HG03135 (cell line): ENCODE measurements at regions not wholly inside any gene's neighbourhood (a gene's known extent, or its start where the extent isn't known, plus 50 kb on each side); places are given as distances from the start of the nearest gene placed in this dataset.
A peak's percentile ranks its signal among the peaks of the same experiment; 100 is the strongest.
"Not testable (repeated sequence)": the region's sequence is repeated elsewhere in the genome, so short reads cannot be mapped to it uniquely, and the experiment has no call there.

Experiments
- ATAC-seq: cut with Tn5 transposase; IDR thresholded peaks from one replicate; pipeline ENCODE4 v1.9.1; 2021; ENCODE audit warnings: mild to moderate bottlenecking, moderate library complexity; ENCODE audit not compliant: unreplicated experiment

DNA sequence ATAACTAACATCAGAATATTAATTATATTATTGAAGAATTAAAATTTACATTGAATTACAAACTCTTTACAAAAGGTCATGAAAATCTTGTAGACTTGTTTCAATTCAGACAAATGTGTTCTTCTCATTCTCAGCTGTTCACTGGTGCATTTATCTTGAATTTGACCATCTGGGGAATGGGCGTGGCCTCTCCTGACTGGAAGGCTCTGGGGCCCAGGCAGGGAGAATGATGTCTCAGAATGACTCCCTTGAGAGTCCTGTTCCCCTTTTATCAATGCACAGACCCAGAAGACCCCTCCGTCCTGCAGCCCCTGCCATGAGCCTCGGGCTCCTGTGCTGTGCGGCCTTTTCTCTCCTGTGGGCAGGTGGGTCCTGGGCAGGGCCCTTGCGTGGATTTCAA, 242.2 kb upstream of the PRSS1 start:
- ATAC-seq: not testable (repeated sequence)

DNA sequence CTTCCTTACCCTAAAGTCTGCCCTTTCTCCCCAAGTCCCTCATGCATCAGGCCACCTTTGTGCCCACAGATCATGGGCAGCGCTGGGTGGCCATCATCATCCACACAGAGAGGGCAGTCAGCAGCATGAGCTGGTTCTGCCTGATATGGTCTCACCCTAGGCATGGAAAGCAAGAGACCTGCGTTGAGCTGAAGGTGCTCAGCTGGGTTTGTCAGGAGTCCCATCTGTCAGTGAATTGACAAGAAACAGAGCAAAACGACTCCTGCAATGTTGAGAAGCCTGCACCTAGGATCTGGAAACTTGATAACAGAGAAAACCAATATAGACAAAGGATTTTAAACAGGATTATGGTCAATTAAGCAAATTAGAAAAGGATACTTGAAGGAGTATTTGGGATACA, 242.7 kb upstream of the PRSS1 start:
- ATAC-seq: no peak

DNA sequence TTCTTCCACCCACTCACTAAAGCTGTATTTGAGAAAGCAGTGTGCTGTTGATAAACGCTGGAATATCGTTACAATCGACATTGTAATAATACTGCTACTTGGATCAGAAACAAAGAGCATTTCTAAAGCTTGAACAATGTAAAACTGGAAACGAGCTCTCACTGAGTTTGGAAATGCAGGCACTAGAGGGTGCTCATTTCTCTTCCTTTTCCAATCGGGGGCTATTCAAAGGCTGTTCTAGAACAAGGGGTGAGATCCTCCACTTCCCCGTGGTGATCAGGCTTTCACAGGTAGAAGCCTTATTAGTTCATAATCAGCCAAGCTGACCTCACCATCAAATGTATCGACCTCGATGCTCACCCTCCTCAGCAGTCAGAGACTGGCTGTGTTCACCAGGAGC, 245.3 kb upstream of the PRSS1 start:
- ATAC-seq: not testable (repeated sequence)

DNA sequence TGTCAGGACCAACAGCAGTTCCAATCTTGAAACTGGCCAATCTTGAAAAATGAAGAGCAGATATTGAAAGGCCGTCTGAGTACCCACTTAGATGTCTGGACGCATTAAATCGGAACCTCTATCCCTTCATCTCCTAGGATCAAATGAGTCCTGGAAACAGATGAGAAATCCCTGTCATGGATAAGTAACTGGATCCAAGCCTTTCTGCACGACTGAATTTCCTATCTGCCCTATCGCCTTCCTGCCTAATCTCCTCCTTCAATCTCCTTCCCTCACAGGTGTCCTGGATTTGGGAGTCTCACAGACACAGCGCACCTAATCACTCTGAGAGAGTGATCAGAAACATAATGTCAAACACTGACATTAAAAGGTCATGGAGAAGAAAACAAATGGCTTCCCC, 245.2 kb upstream of the PRSS58 start:
- no peak for ATAC-seq

DNA sequence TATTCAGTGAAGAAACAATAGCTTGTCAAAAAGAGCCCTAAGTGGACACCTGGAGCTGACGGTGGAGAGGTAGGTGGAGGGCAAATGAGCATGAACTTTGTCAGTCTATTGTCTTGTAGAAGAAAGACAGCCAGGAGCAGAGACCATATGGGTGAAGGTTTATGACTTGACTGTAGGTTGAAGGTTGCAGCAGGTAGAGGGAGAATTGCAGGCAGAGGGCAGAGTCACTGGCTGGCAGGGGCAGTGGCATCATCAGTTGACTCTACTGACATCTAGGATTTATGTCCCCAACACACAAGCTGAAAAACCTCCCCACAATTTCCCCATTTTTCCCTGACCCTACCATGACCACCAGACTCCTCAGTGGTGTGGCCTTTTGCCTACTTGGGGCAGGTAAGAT, 243.6 kb upstream of the PRSS58 start:
- no peak for ATAC-seq

DNA sequence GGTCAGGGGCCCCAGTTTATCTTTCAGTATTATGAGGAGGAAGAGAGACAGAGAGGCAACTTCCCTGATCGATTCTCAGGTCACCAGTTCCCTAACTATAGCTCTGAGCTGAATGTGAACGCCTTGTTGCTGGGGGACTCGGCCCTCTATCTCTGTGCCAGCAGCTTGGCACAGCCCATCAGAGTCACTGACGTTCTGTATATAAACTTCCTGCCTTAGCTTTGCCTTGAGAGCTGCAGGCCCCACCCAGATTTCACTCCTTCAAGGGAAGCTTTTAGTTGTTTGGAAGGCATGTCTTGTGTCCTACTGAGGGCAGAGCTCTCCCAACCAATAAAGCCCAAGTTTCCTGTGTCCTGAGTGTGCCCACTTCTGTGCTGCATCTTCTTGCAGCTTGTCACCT, 242.5 kb upstream of the PRSS58 start:
- ATAC-seq: no peak

DNA sequence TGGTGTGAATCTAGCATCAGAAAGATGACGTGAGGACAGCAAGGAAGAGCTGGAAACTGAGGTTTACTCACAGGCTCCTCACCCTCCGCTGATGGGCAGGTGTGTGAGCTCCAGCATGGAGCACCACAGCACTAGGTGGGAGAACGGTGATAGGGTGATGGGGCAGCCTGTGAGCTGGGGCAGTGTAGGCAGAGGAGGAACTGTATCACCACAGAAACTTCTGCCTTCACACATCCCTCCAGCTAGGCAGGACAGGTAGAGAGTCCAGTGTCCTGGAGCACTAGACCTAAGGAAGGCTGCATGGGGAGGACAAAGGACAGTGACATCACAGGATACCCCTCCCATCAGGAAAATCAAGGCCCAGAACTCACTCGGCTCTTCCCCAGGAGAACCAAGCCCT, 241.8 kb upstream of the PRSS58 start:
- ATAC-seq: no peak

DNA sequence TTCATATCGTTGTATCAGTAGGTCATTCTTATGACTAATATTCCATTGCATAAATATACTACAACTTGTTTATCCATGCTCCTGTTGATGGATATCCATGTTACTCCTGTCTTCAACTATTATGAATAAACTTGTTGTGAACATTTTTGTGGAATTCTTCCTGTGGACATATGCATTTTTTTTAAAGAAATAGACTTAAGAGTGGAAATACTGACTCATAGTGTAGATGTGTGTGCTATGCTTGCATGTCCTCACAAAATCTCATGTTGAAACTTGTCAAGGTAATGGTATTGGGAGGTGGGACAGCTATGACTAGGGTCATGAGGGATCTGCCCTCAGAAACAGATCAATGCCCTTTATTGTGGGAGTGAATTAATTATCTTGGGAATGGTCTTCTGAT, 240.5 kb upstream of the PRSS58 start:
- no peak for ATAC-seq

DNA sequence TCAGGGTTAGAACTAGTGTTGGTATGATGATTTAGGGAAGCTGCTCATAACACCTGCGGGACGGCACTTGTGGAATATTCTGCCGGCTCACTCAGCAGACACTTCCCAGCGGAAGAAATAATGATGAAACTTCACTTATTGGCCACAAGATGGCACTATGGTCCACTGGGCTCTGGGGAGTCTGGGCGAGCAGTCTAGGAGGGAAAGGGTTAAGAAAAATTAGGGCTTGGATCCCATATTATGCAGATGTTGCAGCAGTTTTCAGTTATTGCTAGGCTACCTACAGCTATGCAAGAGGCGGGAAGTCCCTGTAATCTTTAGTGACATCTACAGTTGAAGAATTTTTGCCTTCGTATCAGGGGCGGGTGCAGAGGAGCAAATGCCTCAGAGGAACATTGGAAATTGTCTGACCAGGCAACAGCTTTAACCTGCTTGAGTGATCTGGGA, 238.7 kb upstream of the PRSS58 start:
- ATAC-seq: peak; percentile 65

DNA sequence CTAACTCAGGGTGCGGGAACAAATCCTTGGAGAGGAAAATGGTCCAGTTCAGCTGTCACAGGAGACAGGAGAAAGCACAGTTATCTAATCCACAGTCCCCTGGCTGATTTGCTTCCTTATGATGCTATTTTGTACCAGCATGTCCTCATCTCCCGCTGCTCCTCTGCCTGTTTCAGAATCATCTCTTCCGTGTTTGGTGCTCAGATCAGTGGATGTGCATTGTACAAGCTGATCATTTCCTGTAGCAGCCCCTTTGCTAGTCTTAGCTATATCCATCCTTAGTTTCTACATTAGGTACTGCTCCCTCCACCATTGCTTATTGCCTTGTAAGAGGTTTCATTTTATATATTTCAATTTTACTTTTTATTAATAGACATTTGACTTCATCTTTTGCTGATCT, 238.0 kb upstream of the PRSS58 start:
- not testable (repeated sequence) for ATAC-seq

DNA sequence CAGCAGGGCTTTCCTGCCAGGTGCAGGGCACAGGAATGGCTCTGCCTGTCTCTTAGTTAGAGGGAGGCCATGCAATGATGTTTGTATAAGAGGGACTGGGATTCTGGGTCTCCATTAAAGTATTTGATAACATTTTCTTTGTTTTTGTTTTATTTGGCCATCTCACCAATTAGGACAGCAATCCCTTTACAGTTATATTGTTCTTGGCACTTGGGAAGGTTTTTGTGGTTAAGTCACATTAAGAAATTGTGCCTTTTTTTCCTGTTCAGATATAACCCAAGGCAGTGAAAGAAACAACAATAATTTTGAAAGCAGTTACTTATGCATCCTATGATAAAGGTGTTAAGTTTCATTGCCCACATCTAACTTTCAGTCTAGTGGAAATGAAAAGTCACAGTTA, 237.4 kb upstream of the PRSS58 start:
- ATAC-seq: not testable (repeated sequence)

DNA sequence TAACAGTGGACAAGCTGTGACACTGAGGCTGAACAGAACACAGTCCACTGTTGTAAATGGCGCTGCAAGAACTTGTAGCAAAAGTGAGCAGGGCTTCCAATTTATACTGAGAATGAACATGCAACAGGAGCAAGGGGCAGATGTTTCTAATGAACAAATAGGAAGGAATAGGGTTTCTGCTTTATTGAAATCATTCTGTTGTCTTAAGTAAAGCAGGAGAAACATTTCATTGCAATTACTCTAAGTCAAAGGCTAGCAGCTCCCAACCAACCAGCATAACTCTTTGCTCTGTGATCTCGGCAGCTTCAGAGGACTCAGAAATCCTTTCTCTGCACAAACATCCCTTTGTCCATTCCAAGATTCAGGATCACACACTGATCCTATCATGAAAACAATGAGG, 236.2 kb upstream of the PRSS58 start:
- no peak for ATAC-seq

DNA sequence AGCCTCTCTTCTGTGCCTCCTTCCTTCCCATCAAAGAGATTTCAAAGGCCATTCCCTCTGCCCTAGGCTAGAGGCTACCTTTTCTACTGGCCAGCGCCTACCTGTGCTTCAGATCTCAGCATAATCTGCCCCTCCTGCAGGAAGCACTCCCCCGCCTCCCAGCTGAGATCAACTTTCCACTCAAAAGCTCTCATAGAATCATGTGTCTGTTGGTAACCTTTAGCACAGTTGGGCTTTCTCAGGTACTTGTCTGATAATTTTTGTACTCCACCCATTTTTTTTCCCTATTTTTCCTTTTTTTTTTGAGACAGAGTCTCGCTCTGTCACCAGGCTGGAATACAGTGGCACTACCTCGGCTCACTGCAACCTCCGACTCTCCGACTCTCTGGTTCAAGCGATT, 231.0 kb upstream of the PRSS58 start:
- ATAC-seq: no peak

DNA sequence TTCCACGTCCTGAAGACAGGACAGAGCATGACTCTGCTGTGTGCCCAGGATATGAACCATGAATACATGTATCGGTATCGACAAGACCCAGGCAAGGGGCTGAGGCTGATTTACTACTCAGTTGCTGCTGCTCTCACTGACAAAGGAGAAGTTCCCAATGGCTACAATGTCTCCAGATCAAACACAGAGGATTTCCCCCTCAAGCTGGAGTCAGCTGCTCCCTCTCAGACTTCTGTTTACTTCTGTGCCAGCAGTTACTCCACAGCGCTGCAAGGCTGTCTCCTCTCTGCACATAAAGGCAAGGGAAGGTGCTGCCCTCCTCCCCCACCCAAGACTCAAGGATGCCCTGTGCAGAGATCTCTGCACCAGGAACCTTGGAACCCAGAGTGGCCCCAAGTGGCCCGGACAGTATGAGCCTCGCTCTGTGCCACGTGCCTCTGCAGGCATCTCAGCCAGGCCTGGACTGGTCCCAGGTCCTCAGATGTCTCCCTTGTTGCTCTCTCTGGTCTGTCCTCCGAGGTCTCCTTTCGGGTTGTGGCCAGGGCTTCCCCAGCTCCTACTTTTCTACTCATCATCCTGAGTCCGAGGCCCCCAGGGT, 230.3 kb upstream of the PRSS58 start:
- no peak for ATAC-seq

DNA sequence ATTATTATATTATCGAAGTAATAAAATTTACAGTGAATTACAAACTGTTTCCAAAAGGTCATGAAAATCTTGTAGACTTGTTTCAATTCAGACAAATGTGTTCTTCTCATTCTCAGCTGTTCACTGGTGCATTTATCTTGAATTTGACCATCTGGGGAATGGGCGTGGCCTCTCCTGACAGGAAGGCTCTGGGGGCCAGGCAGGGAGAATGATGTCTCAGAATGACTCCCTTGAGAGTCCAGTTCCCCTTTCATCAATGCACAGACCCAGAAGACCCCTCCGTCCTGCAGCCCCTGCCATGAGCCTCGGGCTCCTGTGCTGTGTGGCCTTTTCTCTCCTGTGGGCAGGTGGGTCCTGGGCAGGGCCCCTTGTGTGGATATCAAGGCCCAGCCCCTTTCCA, 229.7 kb upstream of the PRSS58 start:
- ATAC-seq: not testable (repeated sequence)

DNA sequence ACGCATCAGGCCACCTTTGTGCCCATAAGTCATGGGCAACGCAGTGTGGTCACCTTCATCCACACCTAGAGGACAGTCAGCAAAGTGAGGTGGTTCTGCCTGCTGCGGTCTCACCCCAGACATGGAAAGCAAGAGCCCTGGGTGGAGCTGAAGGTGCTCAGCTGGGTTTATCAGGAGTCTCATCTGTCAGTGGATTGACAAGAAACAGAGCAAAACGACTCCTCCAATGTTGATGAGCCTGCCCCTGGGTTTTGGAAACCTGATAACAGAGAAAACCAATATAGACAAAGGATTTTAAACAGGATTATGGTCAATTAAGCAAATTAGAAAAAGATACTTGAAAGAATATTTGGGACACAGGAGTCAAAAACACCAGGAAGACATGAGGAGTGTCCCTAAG, 229.3 kb upstream of the PRSS58 start:
- ATAC-seq: no peak

DNA sequence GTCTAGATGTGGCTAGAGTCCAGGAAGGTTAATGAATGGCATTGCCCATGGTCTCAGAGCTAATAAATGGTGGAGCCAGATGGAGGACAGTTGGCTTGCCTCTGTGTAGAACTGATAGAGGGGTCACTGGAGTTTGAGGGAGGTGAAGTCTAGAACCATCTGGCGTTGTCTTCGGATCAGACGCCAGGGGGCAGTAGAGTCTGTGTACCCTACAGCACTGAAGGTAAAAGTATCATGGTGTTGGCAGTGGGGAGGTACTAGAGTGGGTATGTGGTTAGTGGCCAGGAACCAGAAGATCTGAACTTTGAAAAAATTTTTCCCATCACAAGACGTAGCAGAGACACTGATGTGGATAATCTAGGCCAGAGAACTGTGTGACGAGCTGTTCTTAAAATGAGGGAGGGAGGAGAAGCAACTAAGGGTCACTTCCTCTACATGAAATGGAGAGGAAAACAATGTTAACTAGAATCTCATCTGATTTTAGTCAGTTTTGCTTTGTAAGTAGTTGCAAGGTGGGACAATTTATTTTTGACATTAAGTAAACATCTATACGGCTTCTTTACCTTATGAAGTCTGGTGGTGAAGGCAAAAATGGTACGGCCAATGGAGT, 227.9 kb upstream of the PRSS58 start:
- ATAC-seq: no peak

DNA sequence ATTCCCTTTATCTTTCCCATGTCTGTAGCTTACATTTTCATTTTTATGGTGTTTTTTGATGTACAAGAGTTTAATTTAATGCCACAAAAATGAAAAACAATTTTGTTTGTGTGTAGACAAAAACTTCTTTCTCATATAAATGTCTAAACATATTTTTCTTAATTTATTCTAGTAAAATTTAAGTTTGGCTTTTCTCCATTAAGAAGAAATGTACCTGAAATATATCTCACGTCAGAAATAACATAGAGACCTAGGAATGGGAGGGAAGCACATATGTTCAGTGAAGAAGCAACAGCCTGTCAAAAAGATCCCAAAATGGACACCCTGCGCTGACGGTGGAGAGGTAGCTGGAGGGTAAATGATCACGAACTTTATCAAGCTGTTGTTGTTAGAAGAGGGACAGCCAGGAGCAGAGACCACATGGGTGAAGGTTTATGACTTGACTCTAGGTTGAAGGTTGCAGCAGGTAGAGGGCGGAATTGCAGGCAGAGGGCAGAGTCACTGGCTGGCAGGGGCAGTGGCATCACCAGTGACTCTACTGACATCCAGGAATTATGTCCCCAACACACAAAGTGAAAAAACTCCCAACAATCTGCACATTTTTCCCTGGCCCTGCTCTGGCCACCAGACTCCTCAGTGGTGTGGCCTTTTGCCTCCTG, 225.9 kb upstream of the PRSS58 start:
- no peak for ATAC-seq

DNA sequence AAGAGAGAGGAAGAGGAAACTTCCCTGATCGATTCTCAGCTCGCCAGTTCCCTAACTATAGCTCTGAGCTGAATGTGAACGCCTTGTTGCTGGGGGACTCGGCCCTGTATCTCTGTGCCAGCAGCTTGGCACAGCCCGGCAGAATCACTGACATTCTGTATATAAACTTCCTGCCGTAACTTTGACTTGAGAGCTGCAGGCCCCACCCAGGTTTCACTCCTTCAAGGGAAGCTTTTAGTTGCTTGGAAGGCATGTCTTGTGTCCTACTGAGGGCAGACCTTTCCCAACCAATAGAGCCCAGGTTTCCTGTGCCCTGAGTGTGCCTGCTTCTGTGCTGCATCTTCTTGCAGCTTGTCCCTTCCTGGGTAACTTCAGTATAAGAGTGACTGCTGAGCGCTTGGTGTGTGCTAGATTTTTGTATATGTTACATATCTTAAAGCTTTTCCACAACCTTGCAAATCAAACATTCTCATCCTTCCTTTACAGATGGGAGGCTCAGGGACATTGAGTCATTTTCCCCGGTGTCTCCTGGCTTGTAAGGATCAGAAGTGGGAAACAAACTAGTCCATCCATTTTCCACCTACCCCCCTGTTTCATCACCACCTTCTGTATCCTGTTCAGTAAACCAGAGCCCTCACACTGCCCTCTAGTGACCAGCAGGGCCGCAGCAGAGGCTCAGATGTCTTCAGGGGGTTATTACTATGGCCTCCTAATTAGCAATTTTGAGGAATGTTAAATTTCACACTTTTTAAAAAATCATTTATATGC, 225.2 kb upstream of the PRSS58 start:
- peak; percentile 50 for ATAC-seq

DNA sequence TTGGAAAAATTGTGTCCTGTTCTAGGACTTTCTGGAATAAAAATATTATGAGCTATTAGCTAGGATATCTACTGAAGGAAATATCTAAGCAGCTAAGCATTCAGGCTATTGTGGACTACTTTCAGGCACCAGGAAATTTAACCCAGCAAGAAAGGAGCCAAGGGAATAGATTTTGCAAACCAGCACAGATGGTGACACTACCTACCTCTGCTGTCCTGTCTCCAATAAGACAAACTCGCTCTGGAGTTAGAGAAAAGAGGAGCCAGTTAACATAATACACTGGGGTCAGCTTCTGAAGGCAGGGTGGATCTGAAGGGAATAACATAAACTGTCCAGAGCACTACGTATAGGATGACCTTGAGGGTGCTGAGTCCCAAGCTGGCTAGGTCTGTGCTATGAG, 223.7 kb upstream of the PRSS58 start:
- no peak for ATAC-seq

DNA sequence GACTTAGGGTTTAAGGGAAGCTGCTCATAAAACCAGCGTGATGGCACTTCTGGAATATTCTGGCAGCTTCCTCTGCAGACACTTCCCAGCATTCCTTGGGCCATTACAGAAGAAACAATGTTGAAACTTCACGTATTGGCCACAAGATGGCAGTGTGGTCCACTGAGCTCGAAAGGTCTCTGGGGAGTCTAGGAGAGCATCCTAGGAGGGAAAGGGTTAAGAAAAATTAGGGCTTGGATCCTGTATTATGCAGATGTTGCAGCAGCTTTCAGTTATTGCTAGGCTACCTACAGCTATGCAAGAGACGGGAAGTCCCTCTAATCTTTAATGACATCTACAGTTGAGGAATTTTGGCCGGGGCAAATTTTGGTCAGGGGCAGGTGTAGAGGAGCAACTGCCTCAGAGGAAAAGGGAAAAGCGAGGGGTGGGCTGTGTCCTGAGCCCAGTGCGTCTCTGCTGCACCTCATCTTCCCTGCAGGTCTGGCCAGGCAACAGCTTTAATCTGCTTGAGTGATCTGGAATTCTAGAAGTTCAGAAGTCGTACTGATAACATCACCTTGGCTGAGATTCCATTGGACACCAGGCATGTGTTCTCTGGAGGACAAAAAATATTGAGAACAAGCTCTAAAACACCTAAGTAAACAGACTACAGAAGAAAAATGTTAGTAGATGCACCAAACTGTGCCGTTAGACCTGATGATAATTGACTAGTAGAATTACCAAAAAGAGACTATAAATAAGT, 220.8 kb upstream of the PRSS58 start:
- ATAC-seq: peak; percentile 62
